Transverse colon (tissue), 4 donors: ENCODE measurements at regions not wholly inside any gene's neighbourhood (a gene's known extent, or its start where the extent isn't known, plus 50 kb on each side); places are given as distances from the start of the nearest gene placed in this dataset.

ENCODE experiments used
- EP300 ChIP-seq: sonication (generic); formaldehyde crosslinking; IDR thresholded peaks from one replicate; pipeline ENCODE4 v1.6.1; 2017; ENCODE audit warnings: antibody characterized with exemption, low read depth
- POLR2A ChIP-seq: fragments of 450-650 bp; IDR thresholded peaks from one replicate; pipeline ENCODE4 v1.6.1; 2016; ENCODE audit warnings: antibody characterized with exemption, mild to moderate bottlenecking, moderate library complexity
- POLR2AphosphoS5 ChIP-seq, 3 donors: sonication (generic); formaldehyde crosslinking; IDR thresholded peaks; one replicate each; pipeline ENCODE4 v1.6.1; 2016; ENCODE audit warnings: antibody characterized with exemption in 3 of 3
- TF ChIP-seq, protein P1 (sequence below), 5 experiments: fragments of 200-600 bp in 3 of 5; fragments of 450-650 bp in 2 of 5; sonication (generic) in 3 of 5; IDR thresholded peaks; 1 replicate in 2 of 5; 2 replicates in 3 of 5; pipeline ENCODE4 v1.5.1; 2016 to 2017; ENCODE audit warnings: antibody characterized with exemption in 5 of 5, inconsistent platforms in 3 of 5, mild to moderate bottlenecking in 2 of 5, moderate library complexity in 1 of 5

- no peak for TF ChIP-seq POLR2AphosphoS5 (IDR thresholded peaks at IDR 0.05)
- TF ChIP-seq, protein P1, sequence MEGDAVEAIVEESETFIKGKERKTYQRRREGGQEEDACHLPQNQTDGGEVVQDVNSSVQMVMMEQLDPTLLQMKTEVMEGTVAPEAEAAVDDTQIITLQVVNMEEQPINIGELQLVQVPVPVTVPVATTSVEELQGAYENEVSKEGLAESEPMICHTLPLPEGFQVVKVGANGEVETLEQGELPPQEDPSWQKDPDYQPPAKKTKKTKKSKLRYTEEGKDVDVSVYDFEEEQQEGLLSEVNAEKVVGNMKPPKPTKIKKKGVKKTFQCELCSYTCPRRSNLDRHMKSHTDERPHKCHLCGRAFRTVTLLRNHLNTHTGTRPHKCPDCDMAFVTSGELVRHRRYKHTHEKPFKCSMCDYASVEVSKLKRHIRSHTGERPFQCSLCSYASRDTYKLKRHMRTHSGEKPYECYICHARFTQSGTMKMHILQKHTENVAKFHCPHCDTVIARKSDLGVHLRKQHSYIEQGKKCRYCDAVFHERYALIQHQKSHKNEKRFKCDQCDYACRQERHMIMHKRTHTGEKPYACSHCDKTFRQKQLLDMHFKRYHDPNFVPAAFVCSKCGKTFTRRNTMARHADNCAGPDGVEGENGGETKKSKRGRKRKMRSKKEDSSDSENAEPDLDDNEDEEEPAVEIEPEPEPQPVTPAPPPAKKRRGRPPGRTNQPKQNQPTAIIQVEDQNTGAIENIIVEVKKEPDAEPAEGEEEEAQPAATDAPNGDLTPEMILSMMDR (IDR thresholded peaks at IDR 0.05) = no peak
- no peak for TF ChIP-seq POLR2A
- TF ChIP-seq EP300 = no peak
Observed at GRCh38 chr4:14091966-14092365, 464.4 kb upstream of the BOD1L1 start.
